H1 (cell line): ENCODE measurements at regions not wholly inside any gene's neighbourhood (a gene's known extent, or its start where the extent isn't known, plus 50 kb on each side); places are given as distances from the start of the nearest gene placed in this dataset.

ENCODE experiments used
- RXRA ChIP-seq: IDR thresholded peaks from 2 replicates; pipeline ENCODE4 v1.6.1; 2011; ENCODE audit warnings: low read depth, mild to moderate bottlenecking, low read length, moderate library complexity; ENCODE audit not compliant: insufficient read depth
- TF ChIP-seq, protein P1 (sequence below), 3 experiments: IDR thresholded peaks; 1 replicate in 2 of 3; 2 replicates in 1 of 3; pipeline versions ENCODE4 v1.5.1 to v1.6.1; 2011; ENCODE audit warnings: low read length in 3 of 3, mild to moderate bottlenecking in 3 of 3, inconsistent platforms in 2 of 3, low read depth in 1 of 3, moderate library complexity in 1 of 3; ENCODE audit not compliant: insufficient read depth in 1 of 3; ENCODE audit errors: control extremely low read depth in 1 of 3

DNA sequence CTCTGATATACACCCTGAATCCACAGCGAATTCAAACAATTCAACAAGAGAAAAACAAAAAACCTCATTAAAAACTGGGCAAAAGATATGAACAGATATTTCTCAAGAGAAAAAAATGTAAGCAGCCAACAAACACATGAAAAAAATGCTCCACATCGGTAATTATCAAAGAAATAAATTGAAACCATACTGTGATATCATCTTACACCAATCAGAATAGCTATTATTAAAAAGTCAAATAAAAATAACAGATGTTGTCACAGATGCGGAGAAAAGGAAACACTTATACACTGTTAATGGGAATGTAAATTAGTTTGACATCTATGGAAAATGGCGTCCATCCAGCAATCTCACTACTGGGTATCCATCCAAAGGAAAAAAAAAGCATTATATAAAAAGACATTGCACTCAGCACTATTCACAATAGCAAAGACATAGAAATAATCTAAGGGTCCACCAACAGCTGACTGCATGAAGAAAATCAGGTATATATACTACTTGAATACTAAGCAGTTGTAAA is 1495.0 kb upstream of the PCDH20 start (continued):
- TF ChIP-seq, protein P1, sequence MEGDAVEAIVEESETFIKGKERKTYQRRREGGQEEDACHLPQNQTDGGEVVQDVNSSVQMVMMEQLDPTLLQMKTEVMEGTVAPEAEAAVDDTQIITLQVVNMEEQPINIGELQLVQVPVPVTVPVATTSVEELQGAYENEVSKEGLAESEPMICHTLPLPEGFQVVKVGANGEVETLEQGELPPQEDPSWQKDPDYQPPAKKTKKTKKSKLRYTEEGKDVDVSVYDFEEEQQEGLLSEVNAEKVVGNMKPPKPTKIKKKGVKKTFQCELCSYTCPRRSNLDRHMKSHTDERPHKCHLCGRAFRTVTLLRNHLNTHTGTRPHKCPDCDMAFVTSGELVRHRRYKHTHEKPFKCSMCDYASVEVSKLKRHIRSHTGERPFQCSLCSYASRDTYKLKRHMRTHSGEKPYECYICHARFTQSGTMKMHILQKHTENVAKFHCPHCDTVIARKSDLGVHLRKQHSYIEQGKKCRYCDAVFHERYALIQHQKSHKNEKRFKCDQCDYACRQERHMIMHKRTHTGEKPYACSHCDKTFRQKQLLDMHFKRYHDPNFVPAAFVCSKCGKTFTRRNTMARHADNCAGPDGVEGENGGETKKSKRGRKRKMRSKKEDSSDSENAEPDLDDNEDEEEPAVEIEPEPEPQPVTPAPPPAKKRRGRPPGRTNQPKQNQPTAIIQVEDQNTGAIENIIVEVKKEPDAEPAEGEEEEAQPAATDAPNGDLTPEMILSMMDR (IDR thresholded peaks at IDR 0.05; ENCODE audit: control extremely low read depth in 1 of 3, insufficient read depth in 1 of 3, low read depth in 1 of 3, low read length in 3 of 3), result no peak
- TF ChIP-seq RXRA, result no peak
